Testis (tissue), 2 donors: ENCODE measurements at regions not wholly inside any gene's neighbourhood (a gene's known extent, or its start where the extent isn't known, plus 50 kb on each side); places are given as distances from the start of the nearest gene placed in this dataset.

ENCODE experiments used
- CTCF ChIP-seq, 3 experiments: fragments of 450-650 bp in 2 of 3; fragments of 200-600 bp in 1 of 3; sonication (generic) in 1 of 3; IDR thresholded peaks; one replicate each; pipeline ENCODE4 v1.5.1; 2016 to 2019; ENCODE audit warnings: antibody characterized with exemption in 3 of 3, mild to moderate bottlenecking in 2 of 3, moderate library complexity in 1 of 3
- POLR2A ChIP-seq: fragments of 450-650 bp; IDR thresholded peaks from one replicate; pipeline ENCODE4 v1.6.1; 2017; ENCODE audit warnings: antibody characterized with exemption, mild to moderate bottlenecking, moderate library complexity

DNA sequence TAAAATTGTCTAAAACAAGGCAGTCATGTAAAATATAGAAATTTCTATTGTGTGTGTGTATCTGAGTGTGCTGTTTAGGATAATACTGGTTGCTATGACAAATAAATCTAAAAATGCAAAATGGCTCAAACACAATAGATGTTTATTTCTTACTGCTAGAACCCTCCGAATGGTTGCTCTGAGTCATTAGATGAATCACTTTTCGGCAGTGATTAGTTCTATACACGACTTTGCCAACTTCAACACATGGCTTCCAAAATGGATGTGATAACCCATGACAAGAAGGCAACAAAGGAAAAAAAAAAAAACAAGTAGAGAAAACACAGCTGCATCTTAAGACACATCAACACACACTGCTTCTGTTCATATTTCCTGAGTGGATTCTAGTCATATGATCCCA is 729.2 kb downstream of the AACS start:
- TF ChIP-seq CTCF (IDR thresholded peaks at IDR 0.05) = no peak
- no peak for TF ChIP-seq POLR2A
